ENCODE measurements at regions not wholly inside any gene's neighbourhood (a gene's known extent, or its start where the extent isn't known, plus 50 kb on each side); places are given as distances from the start of the nearest gene placed in this dataset.

DNA sequence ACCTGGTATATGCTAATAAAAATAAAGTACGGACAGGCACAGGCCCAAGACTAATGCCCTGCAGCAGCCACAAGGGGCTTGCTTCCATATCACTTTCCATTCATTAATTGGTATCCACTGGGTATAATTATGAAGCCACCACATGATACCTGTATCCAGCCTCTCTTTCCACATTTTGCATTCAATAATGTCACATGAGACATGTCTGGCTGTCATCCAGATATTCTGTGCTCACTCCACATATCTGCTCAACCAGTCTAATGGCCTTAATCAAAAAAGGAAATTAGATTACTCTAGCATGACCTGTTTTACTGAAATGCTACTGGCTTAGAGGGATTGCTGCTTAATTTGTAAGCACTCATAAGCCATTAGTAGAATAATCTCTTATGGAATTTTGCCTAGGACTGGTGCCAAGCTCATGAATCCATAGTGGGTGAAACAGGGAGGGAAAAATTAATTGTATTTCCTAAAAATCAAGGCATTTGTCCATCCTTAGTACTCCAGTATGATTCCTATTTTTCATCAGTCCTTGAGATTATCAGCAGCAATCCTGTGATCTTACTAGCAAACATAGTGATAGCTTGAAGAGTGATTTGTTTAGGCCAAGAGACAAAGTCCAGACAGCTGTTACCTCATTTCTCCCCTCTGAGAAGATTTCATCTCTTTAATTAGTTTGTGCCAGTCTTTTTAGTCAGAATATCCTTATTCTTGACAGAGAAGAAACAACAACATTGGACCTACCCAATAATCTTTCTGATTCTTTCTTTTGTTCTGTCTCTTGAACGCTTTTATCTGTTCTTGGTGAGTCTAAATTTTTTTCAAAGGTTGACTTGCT, 119.2 kb upstream of the ABCA1 start:
- TF ChIP-seq, protein P1, sequence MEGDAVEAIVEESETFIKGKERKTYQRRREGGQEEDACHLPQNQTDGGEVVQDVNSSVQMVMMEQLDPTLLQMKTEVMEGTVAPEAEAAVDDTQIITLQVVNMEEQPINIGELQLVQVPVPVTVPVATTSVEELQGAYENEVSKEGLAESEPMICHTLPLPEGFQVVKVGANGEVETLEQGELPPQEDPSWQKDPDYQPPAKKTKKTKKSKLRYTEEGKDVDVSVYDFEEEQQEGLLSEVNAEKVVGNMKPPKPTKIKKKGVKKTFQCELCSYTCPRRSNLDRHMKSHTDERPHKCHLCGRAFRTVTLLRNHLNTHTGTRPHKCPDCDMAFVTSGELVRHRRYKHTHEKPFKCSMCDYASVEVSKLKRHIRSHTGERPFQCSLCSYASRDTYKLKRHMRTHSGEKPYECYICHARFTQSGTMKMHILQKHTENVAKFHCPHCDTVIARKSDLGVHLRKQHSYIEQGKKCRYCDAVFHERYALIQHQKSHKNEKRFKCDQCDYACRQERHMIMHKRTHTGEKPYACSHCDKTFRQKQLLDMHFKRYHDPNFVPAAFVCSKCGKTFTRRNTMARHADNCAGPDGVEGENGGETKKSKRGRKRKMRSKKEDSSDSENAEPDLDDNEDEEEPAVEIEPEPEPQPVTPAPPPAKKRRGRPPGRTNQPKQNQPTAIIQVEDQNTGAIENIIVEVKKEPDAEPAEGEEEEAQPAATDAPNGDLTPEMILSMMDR (IDR thresholded peaks at IDR 0.05; ENCODE audit: low read depth, low read length): no peak
- in situ Hi-C loops (cut with HindIII; ENCODE audit: low sequenced_read_pairs): no loop called here
- H3K4me3 ChIP-seq (ENCODE audit: low read depth, low read length): no peak overlapping the region
- no peak for DNase-seq (ENCODE audit: low read depth, low spot score)

DNA sequence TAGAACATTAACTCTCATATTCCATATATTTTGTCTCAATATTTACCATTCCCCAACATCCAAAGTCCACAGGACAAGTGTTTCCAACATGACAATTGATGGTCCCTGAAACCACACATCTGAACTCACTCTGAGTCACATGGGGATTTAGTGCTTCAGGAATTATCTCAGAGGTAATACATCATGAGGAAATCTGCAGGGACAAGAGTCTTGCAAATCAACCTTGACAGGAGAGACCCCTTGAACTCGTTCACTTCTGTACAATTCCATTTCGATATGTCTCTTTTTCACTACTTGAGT, 119.7 kb upstream of the ABCA1 start:
- no peak overlapping the region for H3K4me3 ChIP-seq (ENCODE audit: low read depth, low read length)
- TF ChIP-seq, protein P1 (IDR thresholded peaks at IDR 0.05; ENCODE audit: low read depth, low read length): no peak
- no peak for DNase-seq (ENCODE audit: low read depth, low spot score)
- in situ Hi-C loops (cut with HindIII; ENCODE audit: low sequenced_read_pairs): no loop called here

DNA sequence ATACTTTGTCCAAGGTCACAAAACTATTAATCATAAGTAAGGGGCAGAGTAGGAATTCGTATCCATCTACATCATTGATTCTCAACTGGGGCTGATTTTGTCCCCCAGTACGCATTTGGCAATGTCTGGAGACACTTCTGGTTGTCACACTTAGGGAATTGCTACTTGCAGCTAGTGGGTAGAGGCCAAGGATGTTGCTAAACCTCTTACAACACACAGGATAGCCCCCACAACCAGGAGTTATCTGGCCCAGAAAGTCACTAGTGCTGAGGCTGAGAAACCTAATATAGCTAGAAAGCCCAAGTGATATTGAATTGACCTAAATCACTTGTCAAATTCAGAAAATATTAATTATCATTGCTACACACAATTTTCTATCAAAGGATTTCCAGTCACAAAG, 120.4 kb upstream of the ABCA1 start:
- no peak overlapping the region for H3K4me3 ChIP-seq (ENCODE audit: low read depth, low read length)
- no peak for DNase-seq (ENCODE audit: low read depth, low spot score)
- TF ChIP-seq, protein P1 (IDR thresholded peaks at IDR 0.05; ENCODE audit: low read depth, low read length): no peak
- in situ Hi-C loops (cut with HindIII; ENCODE audit: low sequenced_read_pairs): no loop called here

DNA sequence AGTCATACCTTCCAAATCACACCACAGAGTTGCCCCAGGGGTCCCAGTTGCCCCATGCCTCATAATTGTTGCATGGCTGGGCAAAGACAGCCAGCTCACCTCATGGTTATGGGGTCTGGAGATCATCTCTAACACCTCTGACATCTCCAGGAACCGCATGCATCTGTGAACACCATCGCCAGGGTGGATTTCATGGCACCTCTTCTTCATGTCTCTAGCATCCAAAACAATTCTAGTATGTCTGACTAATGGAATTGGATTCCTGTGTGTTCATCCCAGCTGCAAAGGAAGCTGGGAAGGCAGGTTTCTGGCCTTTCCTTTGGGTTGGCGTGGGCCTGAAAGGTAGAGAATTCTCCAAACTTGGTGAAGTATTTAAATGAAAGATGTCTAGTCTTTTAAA, 122.3 kb upstream of the ABCA1 start:
- DNase-seq (ENCODE audit: low read depth, low spot score): no peak
- TF ChIP-seq, protein P1 (IDR thresholded peaks at IDR 0.05; ENCODE audit: low read depth, low read length): no peak
- in situ Hi-C loops (cut with HindIII; ENCODE audit: low sequenced_read_pairs): no loop called here
- no peak overlapping the region for H3K4me3 ChIP-seq (ENCODE audit: low read depth, low read length)

DNA sequence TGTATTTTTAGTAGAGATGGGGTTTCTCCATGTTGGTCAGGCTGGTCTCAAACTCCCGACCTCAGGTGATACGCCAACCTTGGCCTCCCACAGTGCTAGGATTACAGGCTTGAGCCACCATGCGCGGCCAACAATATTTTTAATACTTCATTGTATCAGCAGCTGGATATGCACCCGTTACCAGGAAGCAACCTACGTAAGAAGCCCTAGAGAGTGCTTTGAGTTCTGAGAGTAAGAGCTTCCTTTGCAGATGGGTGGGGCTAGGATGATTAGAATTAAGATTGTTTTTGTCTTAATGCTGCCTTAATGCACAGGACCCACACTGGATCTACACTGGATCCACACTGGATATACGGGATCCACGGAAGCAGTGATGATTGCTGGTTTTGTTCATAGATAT, 123.9 kb upstream of the ABCA1 start:
- DNase-seq (ENCODE audit: low read depth, low spot score): no peak
- H3K4me3 ChIP-seq (ENCODE audit: low read depth, low read length): no peak overlapping the region
- in situ Hi-C loops (cut with HindIII; ENCODE audit: low sequenced_read_pairs): no loop called here
- TF ChIP-seq, protein P1 (IDR thresholded peaks at IDR 0.05; ENCODE audit: low read depth, low read length): no peak

DNA sequence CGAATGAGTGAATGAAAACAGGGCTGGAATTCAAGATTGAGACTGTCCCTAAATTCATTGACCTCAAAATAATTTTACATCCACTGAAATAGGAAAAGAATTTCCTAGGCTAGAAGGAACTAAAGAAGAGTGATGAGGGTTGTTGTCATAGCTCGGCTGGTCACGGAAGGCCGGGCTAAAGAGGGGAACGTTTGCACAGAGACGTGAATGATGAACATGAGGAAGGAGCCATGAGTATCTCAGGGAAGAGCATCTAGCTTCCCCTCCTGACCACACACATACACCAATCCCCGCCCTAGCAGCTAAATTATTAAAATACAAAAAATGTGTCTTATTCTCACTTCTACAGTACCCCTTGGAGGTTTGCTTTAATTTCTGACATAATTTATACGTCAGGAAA, 124.4 kb upstream of the ABCA1 start:
- in situ Hi-C loops (cut with HindIII; ENCODE audit: low sequenced_read_pairs): no loop called here
- TF ChIP-seq, protein P1 (IDR thresholded peaks at IDR 0.05; ENCODE audit: low read depth, low read length): no peak
- no peak for DNase-seq (ENCODE audit: low read depth, low spot score)
- no peak overlapping the region for H3K4me3 ChIP-seq (ENCODE audit: low read depth, low read length)

Measured in astrocyte of the spinal cord (primary cell).